K562 (cell line): ENCODE measurements at regions not wholly inside any gene's neighbourhood (a gene's known extent, or its start where the extent isn't known, plus 50 kb on each side); places are given as distances from the start of the nearest gene placed in this dataset.

ENCODE experiments used
- ATAC-seq: fragments of 200-7000 bp; cut with Tn5 transposase; 3 replicates; pipeline ENCODE4 v1.9.1; 2020; ENCODE audit warnings: moderate library complexity
- BruUV-seq: library from RNA; stranded (reverse); fragments of 400-500 nt; replicated peaks from 2 replicates; lab custom pipeline; 2021; lab: Mats Ljungman, UMichigan
- CTCF ChIA-PET: fragments of 300-600 bp; formaldehyde crosslinking; extraction: SDS; loops from one replicate; lab custom pipeline; 2021; ENCODE audit warnings: low intra/inter-chr PET ratio; lab: Yijun Ruan, JAX
- POLR2A ChIA-PET: fragments of 300-600, 350-650 bp; sonication (Branson Sonifier 250); formaldehyde crosslinking; extraction: SDS; loops from one replicate; lab custom pipeline; 2021; ENCODE audit warnings: antibody characterized with exemption, inconsistent platforms; lab: Yijun Ruan, JAX
- DNase-seq, 4 experiments: peaks; one replicate each; pipeline versions ENCODE4 v3.0.0 to v3.0.0-alpha.2; 2011 to 2018; ENCODE audit warnings: low spot score in 3 of 4, mixed read lengths in 3 of 4; ENCODE audit errors: extremely low read depth in 1 of 4
- FAIRE-seq: peaks from 2 replicates; lab custom pipeline; 2011; peaks lifted over from hg19 to GRCh38; lab: Jason Lieb, UNC
- H2AFZ ChIP-seq: 2 replicates; pipeline ENCODE4 v1.6.0; 2011; ENCODE audit warnings: low read depth, low read length, control low read depth, inconsistent platforms
- H3K27ac ChIP-seq: fragments of 200-600 bp; 3 replicates; pipeline ENCODE4 v1.8.0; 2011; ENCODE audit warnings: low read depth, mild to moderate bottlenecking, control low read depth, inconsistent platforms, low read length, moderate library complexity, mixed read lengths; ENCODE audit errors: extremely low read depth
- H3K27me3 ChIP-seq, 2 experiments: fragments of 300-600 bp in 1 of 2; 2 replicates in 1 of 2; 3 replicates in 1 of 2; pipeline versions ENCODE4 v1.6.0 to v1.8.0; 2011; ENCODE audit warnings: inconsistent platforms in 2 of 2, low read length in 2 of 2, mild to moderate bottlenecking in 1 of 2, mixed read lengths in 1 of 2, moderate library complexity in 1 of 2; ENCODE audit not compliant: control insufficient read depth in 2 of 2, insufficient read depth in 2 of 2
- H3K36me3 ChIP-seq: fragments of 300-600 bp; 3 replicates; pipeline ENCODE4 v1.8.0; 2011; ENCODE audit warnings: mild to moderate bottlenecking, low read length, inconsistent platforms; ENCODE audit not compliant: control insufficient read depth, insufficient read depth
- H3K4me1 ChIP-seq, 2 experiments: fragments of 200-600 bp in 1 of 2; replicated peaks in 1 of 2; 2 replicates in 1 of 2; 3 replicates in 1 of 2; pipeline versions ENCODE4 v1.5.1 to v1.8.0; 2011; ENCODE audit warnings: inconsistent platforms in 2 of 2, low read length in 2 of 2, mild to moderate bottlenecking in 1 of 2, mixed read lengths in 1 of 2, moderate library complexity in 1 of 2; ENCODE audit not compliant: control insufficient read depth in 2 of 2, insufficient read depth in 2 of 2
- H3K4me2 ChIP-seq: 2 replicates; pipeline ENCODE4 v1.6.1; 2011; ENCODE audit warnings: low read length, control low read depth, inconsistent platforms, mixed read lengths; ENCODE audit not compliant: insufficient read depth
- H3K4me3 ChIP-seq: fragments of 200-600 bp; sonication (generic), shearing (Covaris generic); 2 replicates; pipeline ENCODE4 v1.5.1; 2016; ENCODE audit warnings: control low read depth, inconsistent platforms
- H3K79me2 ChIP-seq: fragments of 200-600 bp; 3 replicates; pipeline ENCODE4 v1.8.0; 2011; ENCODE audit warnings: low read length, inconsistent platforms; ENCODE audit not compliant: control insufficient read depth, insufficient read depth
- H3K9ac ChIP-seq, 2 experiments: 2 replicates each; pipeline versions ENCODE4 v1.6.0 to v1.6.1; 2011; ENCODE audit warnings: low read depth in 2 of 2, low read length in 2 of 2, control low read depth in 1 of 2, inconsistent platforms in 1 of 2, mild to moderate bottlenecking in 1 of 2, mixed read lengths in 1 of 2; ENCODE audit not compliant: insufficient read depth in 1 of 2
- H3K9me1 ChIP-seq: one replicate; pipeline ENCODE4 v1.6.0; 2011; ENCODE audit warnings: inconsistent platforms, mild to moderate bottlenecking, low read length, moderate library complexity; ENCODE audit not compliant: control insufficient read depth, insufficient read depth
- H3K9me3 ChIP-seq: replicated peaks from 2 replicates; pipeline ENCODE4 v1.5.1; 2011; ENCODE audit warnings: low read depth, low read length, inconsistent platforms; ENCODE audit not compliant: control insufficient read depth, insufficient read depth
- H4K20me1 ChIP-seq: replicated peaks from 2 replicates; pipeline ENCODE4 v1.6.1; 2011; ENCODE audit warnings: low read length, inconsistent platforms, mixed read lengths; ENCODE audit not compliant: control insufficient read depth, insufficient read depth
- GTF3C2 ChIP-seq: IDR thresholded peaks from 3 replicates; pipeline ENCODE4 v1.6.1; 2011; ENCODE audit warnings: borderline replicate concordance, mild to moderate bottlenecking, moderate library complexity; ENCODE audit not compliant: insufficient read length; ENCODE audit errors: extremely low read depth
- MTA3 ChIP-seq: fragments of 450-650 bp; formaldehyde crosslinking; IDR thresholded peaks from 2 replicates; pipeline ENCODE4 v1.6.1; 2017; ENCODE audit warnings: mild to moderate bottlenecking, borderline replicate concordance
- POLR2AphosphoS2 ChIP-seq: IDR thresholded peaks from 2 replicates; pipeline ENCODE4 v1.6.1; 2012; ENCODE audit warnings: low read length, improper control_type of control experiment
- ZBTB8A ChIP-seq: fragments of 450-650 bp; IDR thresholded peaks from 2 replicates; pipeline ENCODE4 v1.6.1; 2018; ENCODE audit warnings: mild to moderate bottlenecking, moderate library complexity; ENCODE audit not compliant: partially characterized antibody
- ZKSCAN8 ChIP-seq: fragments of 200-800 bp; sonication (Bioruptor generic); IDR thresholded peaks from 2 replicates; pipeline ENCODE4 v1.6.1; 2016; ENCODE audit warnings: missing genetic modification characterization, missing compliant biosample characterization
- WGBS: fragments of 100-300 bp; shearing (Covaris generic); methylation state at CpG from one replicate; pipeline ENCODE4 v1.1.6; 2016; ENCODE audit warnings: low coverage, mixed read lengths; ENCODE audit not compliant: insufficient coverage; ENCODE audit errors: missing lambda C conversion rate; 5-methylcytosine and 5-hydroxymethylcytosine counted together
- in situ Hi-C: fragments of 300-500 bp; cut with MboI; formaldehyde crosslinking; loops from 4 replicates; pipeline ENCODE4 v1.15.0; 2018; ENCODE audit warnings: inconsistent platforms, mixed read lengths
- intact Hi-C: fragments of 100-400 bp; cut with micrococcal nuclease; formaldehyde crosslinking; loops from 2 replicates; pipeline ENCODE4 v1.14.2; 2022

DNA sequence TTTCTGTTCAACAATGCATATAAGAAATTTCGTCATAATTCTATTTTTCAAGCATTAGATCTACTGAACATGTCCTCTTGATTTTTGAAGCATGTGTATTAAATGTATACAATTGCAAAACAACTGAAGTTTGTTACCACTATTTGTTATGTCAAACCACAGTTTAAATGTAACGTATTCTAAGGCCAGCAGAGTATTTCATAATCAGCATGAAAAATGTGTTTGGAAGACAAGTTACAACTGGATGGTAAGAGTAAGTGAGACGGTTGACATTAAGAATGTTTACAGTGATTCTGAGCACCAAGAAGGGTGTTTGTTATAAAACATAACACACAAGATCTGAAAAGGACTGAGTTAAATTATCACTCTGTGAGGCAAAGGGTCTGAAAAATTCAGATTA, 738.4 kb downstream of the PLOD2 start:
- ATAC-seq = no peak
- no TSS peak for BruUV-seq
- H3K4me3 ChIP-seq = no peak overlapping the region
- no peaks in the 10 kb centered on the region for H3K4me1 ChIP-seq
- in situ Hi-C loops = no loop called here
- H3K9me1 ChIP-seq = no peaks in the 10 kb centered on the region
- TF ChIP-seq GTF3C2 (no peak), ZBTB8A (no peak), MTA3 (no peak), ZKSCAN8 (CRISPR knock-in tag) (no peak), POLR2AphosphoS2 (no peak)
- TF ChIP-seq, all 486 proteins: peak for 0
- no peaks in the 10 kb centered on the region for H4K20me1 ChIP-seq
- peaks cover 2% of the 10 kb centered on the region; the same call in 1 of the 2 replicates for H3K9me3 ChIP-seq
- FAIRE-seq (no peak), DNase-seq (no peak)
- no peaks in the 10 kb centered on the region for H3K79me2 ChIP-seq
- no peak overlapping the region for H2AFZ ChIP-seq
- no peak overlapping the region for H3K9ac ChIP-seq
- ChIA-PET POLR2A (no interaction called here), CTCF (no interaction called here)
- intact Hi-C loops = no loop called here
- no peak overlapping the region for H3K4me2 ChIP-seq
- no peaks in the 10 kb centered on the region for H3K27me3 ChIP-seq
- H3K27ac ChIP-seq = no peak overlapping the region
- WGBS = 0% methylated on average over 3 of the region's 3 CpGs
- H3K36me3 ChIP-seq = no peaks in the 10 kb centered on the region
